Stimulated activated CD4-positive, alpha-beta T cell treated with anti-CD3 and anti-CD28 coated beads, Interleukin-2, amount 100 ng/mL, for 24 hours (primary cell): ENCODE measurements at regions not wholly inside any gene's neighbourhood (a gene's known extent, or its start where the extent isn't known, plus 50 kb on each side); places are given as distances from the start of the nearest gene placed in this dataset.

Experiments
- DNase-seq, 2 donors: peaks; one replicate each; pipeline ENCODE4 v3.0.0-alpha.2; 2020

- DNase-seq, result no peak
These were observed 393.0 kb downstream of the HAPSTR1 start for GRCh38 chr16:9484426-9484825.

- DNase-seq, result no peak
These were observed 393.4 kb downstream of the HAPSTR1 start for GRCh38 chr16:9484881-9485280.

GRCh38 chr16:9489835-9490467 is 398.5 kb downstream of the HAPSTR1 start:
- DNase-seq, result no peak

GRCh38 chr16:9495824-9496223 is 404.4 kb downstream of the HAPSTR1 start:
- no peak for DNase-seq

GRCh38 chr16:9497750-9498149 is 406.3 kb downstream of the HAPSTR1 start:
- no peak for DNase-seq

GRCh38 chr16:9499941-9500593 is 408.6 kb downstream of the HAPSTR1 start:
- no peak for DNase-seq

- DNase-seq, result no peak
These were observed 409.4 kb downstream of the HAPSTR1 start for GRCh38 chr16:9500872-9501271.

GRCh38 chr16:9503251-9503984 is 412.0 kb downstream of the HAPSTR1 start:
- no peak for DNase-seq

GRCh38 chr16:9508328-9508936 is 417.0 kb downstream of the HAPSTR1 start:
- DNase-seq, result no peak

- no peak for DNase-seq
These were observed 418.2 kb downstream of the HAPSTR1 start for GRCh38 chr16:9509663-9510062.

GRCh38 chr16:9511389-9511788 is 419.9 kb downstream of the HAPSTR1 start:
- no peak for DNase-seq

- no peak for DNase-seq
These were observed 425.0 kb downstream of the HAPSTR1 start for GRCh38 chr16:9516444-9516843.

GRCh38 chr16:9518051-9518450 is 426.6 kb downstream of the HAPSTR1 start:
- DNase-seq, result no peak

- no peak for DNase-seq
These were observed 427.1 kb downstream of the HAPSTR1 start for GRCh38 chr16:9518581-9518980.

- no peak for DNase-seq
These were observed 430.4 kb downstream of the HAPSTR1 start for GRCh38 chr16:9521749-9522370.

- no peak for DNase-seq
These were observed 431.2 kb downstream of the HAPSTR1 start for GRCh38 chr16:9522614-9523013.

GRCh38 chr16:9523994-9524393 is 432.6 kb downstream of the HAPSTR1 start:
- DNase-seq, result no peak

- no peak for DNase-seq
These were observed 433.6 kb downstream of the HAPSTR1 start for GRCh38 chr16:9525037-9525436.

- no peak for DNase-seq
These were observed 435.3 kb downstream of the HAPSTR1 start for GRCh38 chr16:9526791-9527190.

- DNase-seq, result no peak
These were observed 436.5 kb downstream of the HAPSTR1 start for GRCh38 chr16:9527976-9528375.

- DNase-seq, result no peak
These were observed 437.2 kb downstream of the HAPSTR1 start for GRCh38 chr16:9528511-9529079.

- DNase-seq, result no peak
These were observed 441.6 kb downstream of the HAPSTR1 start for GRCh38 chr16:9533042-9533441.

GRCh38 chr16:9534759-9535158 is 443.3 kb downstream of the HAPSTR1 start:
- DNase-seq, result no peak
